ENCODE measurements at regions not wholly inside any gene's neighbourhood (a gene's known extent, or its start where the extent isn't known, plus 50 kb on each side); places are given as distances from the start of the nearest gene placed in this dataset.

- TF ChIP-seq CTCF (conservative IDR thresholded peaks at IDR 0.05; ENCODE audit: low read depth in 2 of 2) (no peak), EZH2phosphoT487 (IDR thresholded peaks at IDR 0.05; ENCODE audit: unreplicated experiment) (no peak), REST (IDR thresholded peaks at IDR 0.05; ENCODE audit: unreplicated experiment) (no peak)
Measured at GRCh38 chr7:152574892-152575548, 100.9 kb downstream of the XRCC2 start.
